CD14-positive monocyte (primary cell): ENCODE measurements at regions not wholly inside any gene's neighbourhood (a gene's known extent, or its start where the extent isn't known, plus 50 kb on each side); places are given as distances from the start of the nearest gene placed in this dataset.

Source experiments
- DNase-seq, 3 donors: peaks; one replicate each; pipeline ENCODE4 v3.0.0-alpha.2; 2011 to 2022
- H2AFZ ChIP-seq: 2 replicates; pipeline ENCODE4 v1.6.0; 2012; ENCODE audit warnings: mild to moderate bottlenecking, low read depth, low read length, inconsistent platforms; ENCODE audit not compliant: insufficient read depth, poor library complexity, severe bottlenecking
- H3K27ac ChIP-seq, 2 donors: 1 replicate in 1 of 2; 2 replicates in 1 of 2; pipeline ENCODE4 v1.5.1; 2012 to 2013; ENCODE audit warnings: low read length in 2 of 2, control low read depth in 1 of 2, inconsistent platforms in 1 of 2, low read depth in 1 of 2, mild to moderate bottlenecking in 1 of 2
- H3K27me3 ChIP-seq, 2 donors: one replicate each; pipeline versions ENCODE4 v1.6.0 to v1.6.1; 2011 to 2013; ENCODE audit warnings: low read length in 2 of 2; ENCODE audit not compliant: control insufficient read depth in 2 of 2, insufficient read depth in 2 of 2
- H3K36me3 ChIP-seq, 2 donors: replicated peaks in 1 of 2; 1 replicate in 1 of 2; 2 replicates in 1 of 2; pipeline versions ENCODE4 v1.5.1 to v1.6.1; 2012 to 2013; ENCODE audit warnings: low read length in 2 of 2, control low read depth in 1 of 2, inconsistent platforms in 1 of 2, mild to moderate bottlenecking in 1 of 2; ENCODE audit not compliant: insufficient read depth in 2 of 2, control insufficient read depth in 1 of 2
- H3K4me1 ChIP-seq, 2 donors: 1 replicate in 1 of 2; 2 replicates in 1 of 2; pipeline versions ENCODE4 v1.5.1 to v1.6.1; 2012 to 2013; ENCODE audit warnings: low read length in 2 of 2, control low read depth in 1 of 2, inconsistent platforms in 1 of 2, mild to moderate bottlenecking in 1 of 2, moderate library complexity in 1 of 2; ENCODE audit not compliant: insufficient read depth in 2 of 2, control insufficient read depth in 1 of 2
- H3K4me2 ChIP-seq: replicated peaks from 2 replicates; pipeline ENCODE3; 2012; ENCODE audit warnings: low read length, moderate library complexity, mild to moderate bottlenecking; ENCODE audit not compliant: poor library complexity, severe bottlenecking; ENCODE audit errors: extremely low read depth
- H3K4me3 ChIP-seq, 3 experiments: fragments of 200-600 bp in 1 of 3; sonication (generic) in 1 of 3; replicated peaks in 1 of 3; 1 replicate in 2 of 3; 2 replicates in 1 of 3; pipeline ENCODE4 v1.5.1; 2011 to 2013; ENCODE audit warnings: low read length in 3 of 3, mild to moderate bottlenecking in 3 of 3, control low read depth in 2 of 3, low read depth in 2 of 3, inconsistent platforms in 1 of 3, moderate library complexity in 1 of 3
- H3K79me2 ChIP-seq: 2 replicates; pipeline ENCODE4 v1.6.0; 2012; ENCODE audit warnings: mild to moderate bottlenecking, control low read depth, inconsistent platforms, low read length, moderate library complexity; ENCODE audit not compliant: insufficient read depth
- H3K9ac ChIP-seq: 2 replicates; pipeline ENCODE4 v1.6.0; 2017; ENCODE audit warnings: low read length, mild to moderate bottlenecking; ENCODE audit not compliant: insufficient read depth, poor library complexity, severe bottlenecking
- H3K9me3 ChIP-seq, 2 donors: replicated peaks in 1 of 2; 1 replicate in 1 of 2; 2 replicates in 1 of 2; pipeline versions ENCODE4 v1.5.1 to v1.6.1; 2012 to 2013; ENCODE audit warnings: low read length in 2 of 2, control low read depth in 1 of 2; ENCODE audit not compliant: control insufficient read depth in 1 of 2, insufficient read depth in 1 of 2
- H4K20me1 ChIP-seq: 2 replicates; pipeline ENCODE4 v1.6.0; 2012; ENCODE audit warnings: mild to moderate bottlenecking, low read length, control low read depth, moderate library complexity; ENCODE audit not compliant: insufficient read depth
- H3K27ac Mint-ChIP-seq, 7 donors: one replicate each; pipeline ENCODE4 v1.8.0; 2020; ENCODE audit warnings: mild to moderate bottlenecking in 7 of 7, mixed read lengths in 7 of 7, moderate library complexity in 6 of 7, inconsistent platforms in 2 of 7
- H3K27me3 Mint-ChIP-seq, 3 donors: one replicate each; pipeline ENCODE4 v1.8.0; 2021 to 2022; ENCODE audit warnings: low read depth in 3 of 3, mild to moderate bottlenecking in 3 of 3, mixed read lengths in 3 of 3, moderate library complexity in 3 of 3, inconsistent platforms in 1 of 3
- H3K36me3 Mint-ChIP-seq, 2 donors: one replicate each; pipeline ENCODE4 v1.8.0; 2020; ENCODE audit warnings: mixed read lengths in 2 of 2, inconsistent platforms in 1 of 2, mild to moderate bottlenecking in 1 of 2
- H3K4me1 Mint-ChIP-seq: one replicate; pipeline ENCODE4 v1.8.0; 2020; ENCODE audit warnings: mild to moderate bottlenecking, mixed read lengths
- H3K4me3 Mint-ChIP-seq, 2 donors: one replicate each; pipeline ENCODE4 v1.8.0; 2020; ENCODE audit warnings: mild to moderate bottlenecking in 2 of 2, mixed read lengths in 2 of 2, moderate library complexity in 1 of 2
- H3K9me3 Mint-ChIP-seq, 7 donors: one replicate each; pipeline ENCODE4 v1.8.0; 2020 to 2022; ENCODE audit warnings: mixed read lengths in 7 of 7, mild to moderate bottlenecking in 6 of 7, moderate library complexity in 6 of 7, inconsistent platforms in 2 of 7
- CTCF ChIP-seq: fragments of 200-600 bp; IDR thresholded peaks from one replicate; pipeline ENCODE4 v1.8.0; 2022; ENCODE audit warnings: antibody characterized with exemption, mild to moderate bottlenecking
- WGBS: methylation state at CpG from one replicate; pipeline ENCODE4 v1.1.5; 2013; ENCODE audit warnings: missing lambda C conversion rate; ENCODE audit not compliant: insufficient coverage; 5-methylcytosine and 5-hydroxymethylcytosine counted together
- intact Hi-C, 2 donors: fragments of 100-400 bp; cut with micrococcal nuclease; formaldehyde crosslinking; loops; one replicate each; pipeline versions ENCODE4 v1.15.0 to v1.15.1; 2023

- Histone ChIP-seq H4K20me1 (no peaks in the 10 kb centered on the region), H2AFZ (no peak overlapping the region), H3K4me1 (no peaks in the 10 kb centered on the region), H3K27me3 (no peaks in the 10 kb centered on the region), H3K9ac (no peak overlapping the region), H3K27ac (no peak overlapping the region), H3K79me2 (no peaks in the 10 kb centered on the region), H3K36me3 (no peaks in the 10 kb centered on the region), H3K4me3 (no peak overlapping the region), H3K9me3 (peaks cover 0 to 5% of the 10 kb centered on the region in 2 donors), H3K4me2 (no peak overlapping the region)
- no peaks in the 10 kb centered on the region for H3K4me1 Mint-ChIP-seq
- intact Hi-C loops, result no loop called here
- 0% methylated on average over 1 of the region's 2 CpGs for WGBS
- H3K27me3 Mint-ChIP-seq, result no peaks in the 10 kb centered on the region
- H3K9me3 Mint-ChIP-seq, result peaks cover 0 to 15% (median 3%) of the 10 kb centered on the region in 7 donors
- H3K4me3 Mint-ChIP-seq, result no peak overlapping the region
- H3K27ac Mint-ChIP-seq, result peak overlapping the region in 1 of 7 donors; percentile 32
- DNase-seq, result no peak
- no peaks in the 10 kb centered on the region for H3K36me3 Mint-ChIP-seq
- TF ChIP-seq CTCF, result no peak
Observed at GRCh38 chr13:62997038-62997599, 1581.5 kb upstream of the PCDH20 start.

GRCh38 chr13:62973804-62974203 is 1558.2 kb upstream of the PCDH20 start:
- Histone ChIP-seq H3K27me3 (no peaks in the 10 kb centered on the region), H3K9me3 (peaks cover 6 to 7% of the 10 kb centered on the region in 2 donors), H3K27ac (no peak overlapping the region), H3K79me2 (no peaks in the 10 kb centered on the region), H3K4me2 (no peak overlapping the region), H3K36me3 (no peaks in the 10 kb centered on the region), H2AFZ (no peak overlapping the region), H4K20me1 (no peaks in the 10 kb centered on the region), H3K9ac (no peak overlapping the region), H3K4me3 (no peak overlapping the region), H3K4me1 (no peaks in the 10 kb centered on the region)
- no peak overlapping the region for H3K4me3 Mint-ChIP-seq
- H3K27me3 Mint-ChIP-seq, result no peaks in the 10 kb centered on the region
- no peak for TF ChIP-seq CTCF
- peaks cover 1 to 11% (median 5%) of the 10 kb centered on the region in 7 donors for H3K9me3 Mint-ChIP-seq
- no peak overlapping the region for H3K27ac Mint-ChIP-seq
- no peaks in the 10 kb centered on the region for H3K36me3 Mint-ChIP-seq
- intact Hi-C loops, result no loop called here
- 82% methylated on average over 5 of the region's 5 CpGs for WGBS
- no peak for DNase-seq
- no peaks in the 10 kb centered on the region for H3K4me1 Mint-ChIP-seq
